Left ventricle myocardium inferior (tissue), 1 donor: ENCODE measurements at regions not wholly inside any gene's neighbourhood (a gene's known extent, or its start where the extent isn't known, plus 50 kb on each side); places are given as distances from the start of the nearest gene placed in this dataset.

ENCODE experiments used
- DNase-seq: peaks from one replicate; pipeline ENCODE4 v3.0.0-alpha.2; 2020
- H3K27ac ChIP-seq: fragments of 200-600 bp; replicated peaks from 2 replicates; pipeline ENCODE4 v1.8.0; 2021
- H3K27me3 ChIP-seq: fragments of 200-600 bp; 2 replicates; pipeline ENCODE4 v1.8.0; 2021; ENCODE audit warnings: low read depth
- H3K36me3 ChIP-seq: fragments of 200-600 bp; 2 replicates; pipeline ENCODE4 v1.8.0; 2021
- H3K4me1 ChIP-seq: fragments of 200-600 bp; 2 replicates; pipeline ENCODE4 v1.8.0; 2021
- H3K4me3 ChIP-seq: fragments of 200-600 bp; 2 replicates; pipeline ENCODE4 v1.8.0; 2021; ENCODE audit warnings: mild to moderate bottlenecking, moderate library complexity
- H3K9me3 ChIP-seq: fragments of 200-600 bp; replicated peaks from 2 replicates; pipeline ENCODE4 v1.8.0; 2021
- CTCF ChIP-seq: fragments of 200-600 bp; IDR thresholded peaks from 2 replicates; pipeline ENCODE4 v1.8.0; 2021; ENCODE audit warnings: antibody characterized with exemption, mild to moderate bottlenecking, borderline replicate concordance
- intact Hi-C: fragments of 100-400 bp; cut with micrococcal nuclease; formaldehyde crosslinking; loops from one replicate; pipeline ENCODE4 v1.11.0; 2022
- donor health status: DM: no; HTN: yes; CAD: no; lungs with severe emphysema.

DNA sequence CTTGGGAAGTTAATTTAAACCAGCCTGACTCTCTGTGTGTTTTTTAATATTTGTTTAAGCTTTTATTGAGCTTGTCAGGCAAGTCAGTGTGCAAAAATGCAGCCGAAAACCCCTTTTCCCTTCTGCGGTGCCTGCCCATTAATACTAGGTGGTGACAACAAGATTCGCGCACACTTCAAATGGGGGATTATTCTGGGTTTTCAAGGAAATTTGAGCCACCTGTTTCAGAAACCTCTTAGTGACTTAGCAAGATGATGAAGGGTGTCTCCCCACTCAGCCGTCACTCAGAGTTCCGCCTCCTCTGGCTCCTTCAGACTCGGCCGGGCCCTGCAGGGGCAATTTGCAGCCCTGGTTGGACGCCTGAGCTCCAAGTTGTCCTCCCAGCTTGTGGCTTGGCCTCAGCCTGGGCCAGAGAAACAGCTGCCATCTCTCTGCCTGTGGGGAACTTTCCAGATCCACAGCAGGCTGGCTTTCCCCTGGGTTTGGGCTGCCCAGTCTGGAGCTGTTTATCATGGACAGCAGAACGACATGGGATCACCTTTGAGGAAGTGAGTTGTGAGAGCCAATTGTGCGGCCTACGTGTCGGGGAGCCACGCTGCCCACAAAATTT is 75.9 kb downstream of the SPRY4 start:
- peaks cover 10% of the 10 kb centered on the region for H3K4me1 ChIP-seq
- H3K27me3 ChIP-seq, result no peaks in the 10 kb centered on the region
- H3K36me3 ChIP-seq, result no peaks in the 10 kb centered on the region
- peak; percentile 67 for DNase-seq
- no peak overlapping the region for H3K4me3 ChIP-seq
- intact Hi-C loops, result no loop called here
- TF ChIP-seq CTCF, result no peak
- H3K27ac ChIP-seq, result no peak overlapping the region
- H3K9me3 ChIP-seq, result no peaks in the 10 kb centered on the region

GRCh38 chr5:142246258-142246657 is 78.6 kb downstream of the SPRY4 start:
- Histone ChIP-seq H3K36me3 (no peaks in the 10 kb centered on the region), H3K9me3 (no peaks in the 10 kb centered on the region), H3K4me3 (no peak overlapping the region), H3K27me3 (no peaks in the 10 kb centered on the region), H3K27ac (peak overlapping the region; percentile 27), H3K4me1 (peaks cover 10% of the 10 kb centered on the region)
- intact Hi-C loops, result no loop called here
- no peak for TF ChIP-seq CTCF
- no peak for DNase-seq

DNA sequence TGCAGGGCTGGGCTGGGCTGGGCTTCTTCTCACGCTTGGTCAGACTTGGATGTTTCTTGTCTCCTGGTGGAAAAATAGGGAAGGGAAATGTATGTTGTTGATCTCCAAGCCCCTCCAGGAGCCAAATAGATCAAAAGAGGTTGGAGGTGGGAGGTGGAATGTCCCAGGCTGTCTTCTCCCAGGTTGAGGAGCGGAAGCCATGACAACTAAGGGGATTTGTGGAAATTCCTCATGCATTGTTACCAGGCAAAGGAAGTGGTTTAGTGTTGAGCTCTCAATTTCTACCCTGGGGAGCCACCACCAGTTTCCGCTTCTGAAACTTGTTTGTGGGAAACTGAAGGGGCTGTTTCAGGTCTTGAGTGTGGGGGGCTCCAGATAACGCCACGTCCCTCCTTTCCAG is 79.0 kb downstream of the SPRY4 start:
- Histone ChIP-seq H3K27ac (peak overlapping the region; percentile 27), H3K4me3 (no peak overlapping the region), H3K36me3 (no peaks in the 10 kb centered on the region), H3K27me3 (no peaks in the 10 kb centered on the region), H3K9me3 (no peaks in the 10 kb centered on the region), H3K4me1 (peaks cover 10% of the 10 kb centered on the region)
- TF ChIP-seq CTCF, result no peak
- intact Hi-C loops, result no loop called here
- no peak for DNase-seq

- no peak overlapping the region for H3K27ac ChIP-seq
- no peaks in the 10 kb centered on the region for H3K27me3 ChIP-seq
- no peak for TF ChIP-seq CTCF
- no peaks in the 10 kb centered on the region for H3K9me3 ChIP-seq
- no peaks in the 10 kb centered on the region for H3K36me3 ChIP-seq
- intact Hi-C loops, result no loop called here
- peaks cover 10% of the 10 kb centered on the region for H3K4me1 ChIP-seq
- no peak overlapping the region for H3K4me3 ChIP-seq
- no peak for DNase-seq
Observed at GRCh38 chr5:142244440-142244839, 80.4 kb downstream of the SPRY4 start.

GRCh38 chr5:142242272-142242671 is 82.5 kb downstream of the SPRY4 start:
- peaks cover 10% of the 10 kb centered on the region for H3K4me1 ChIP-seq
- no peaks in the 10 kb centered on the region for H3K36me3 ChIP-seq
- no peaks in the 10 kb centered on the region for H3K27me3 ChIP-seq
- intact Hi-C loops, result no loop called here
- no peak for TF ChIP-seq CTCF
- no peak overlapping the region for H3K27ac ChIP-seq
- no peak overlapping the region for H3K4me3 ChIP-seq
- no peaks in the 10 kb centered on the region for H3K9me3 ChIP-seq
- DNase-seq, result no peak
